ENCODE measurements at regions not wholly inside any gene's neighbourhood (a gene's known extent, or its start where the extent isn't known, plus 50 kb on each side); places are given as distances from the start of the nearest gene placed in this dataset.

DNA sequence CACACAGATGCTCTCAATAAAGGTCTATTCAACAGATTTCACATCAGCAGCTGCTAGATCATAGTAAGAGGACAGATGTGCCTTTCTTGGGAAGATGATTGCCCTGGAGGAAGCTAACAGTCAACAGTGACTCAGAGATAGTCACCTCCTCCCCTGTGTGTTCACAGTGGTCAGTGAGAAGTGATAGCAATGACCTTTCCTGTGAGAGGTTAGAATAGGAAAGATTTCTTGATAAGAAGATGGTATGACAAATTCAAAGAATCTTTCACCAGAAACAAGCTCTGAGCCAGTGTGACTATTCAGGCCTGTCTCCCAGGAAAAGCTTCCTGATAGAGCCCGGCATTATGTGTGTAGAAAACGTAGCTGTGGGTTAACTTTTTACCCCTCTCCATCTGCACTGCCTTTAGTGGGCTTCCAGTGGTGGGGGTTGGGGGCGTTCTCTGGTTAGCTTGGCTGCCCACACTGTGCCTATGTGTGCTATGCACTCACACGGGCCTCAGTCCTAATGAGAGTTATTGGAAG is 66.4 kb upstream of the ARHGAP5 start:
- no peak for TF ChIP-seq ZNF70 (CRISPR knock-in tag; IDR thresholded peaks at IDR 0.05)
- no peak for TF ChIP-seq PPARA (CRISPR knock-in tag; IDR thresholded peaks at IDR 0.05; ENCODE audit: borderline replicate concordance)
- TF ChIP-seq, protein P1, sequence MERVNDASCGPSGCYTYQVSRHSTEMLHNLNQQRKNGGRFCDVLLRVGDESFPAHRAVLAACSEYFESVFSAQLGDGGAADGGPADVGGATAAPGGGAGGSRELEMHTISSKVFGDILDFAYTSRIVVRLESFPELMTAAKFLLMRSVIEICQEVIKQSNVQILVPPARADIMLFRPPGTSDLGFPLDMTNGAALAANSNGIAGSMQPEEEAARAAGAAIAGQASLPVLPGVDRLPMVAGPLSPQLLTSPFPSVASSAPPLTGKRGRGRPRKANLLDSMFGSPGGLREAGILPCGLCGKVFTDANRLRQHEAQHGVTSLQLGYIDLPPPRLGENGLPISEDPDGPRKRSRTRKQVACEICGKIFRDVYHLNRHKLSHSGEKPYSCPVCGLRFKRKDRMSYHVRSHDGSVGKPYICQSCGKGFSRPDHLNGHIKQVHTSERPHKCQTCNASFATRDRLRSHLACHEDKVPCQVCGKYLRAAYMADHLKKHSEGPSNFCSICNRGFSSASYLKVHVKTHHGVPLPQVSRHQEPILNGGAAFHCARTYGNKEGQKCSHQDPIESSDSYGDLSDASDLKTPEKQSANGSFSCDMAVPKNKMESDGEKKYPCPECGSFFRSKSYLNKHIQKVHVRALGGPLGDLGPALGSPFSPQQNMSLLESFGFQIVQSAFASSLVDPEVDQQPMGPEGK (CRISPR knock-in tag; IDR thresholded peaks at IDR 0.05; ENCODE audit: borderline replicate concordance), result no peak
- no peak for TF ChIP-seq TOX (CRISPR knock-in tag; IDR thresholded peaks at IDR 0.05; ENCODE audit: borderline replicate concordance)
- no peak for TF ChIP-seq SNAI2 (CRISPR knock-in tag; IDR thresholded peaks at IDR 0.05)
- TF ChIP-seq, protein P2, sequence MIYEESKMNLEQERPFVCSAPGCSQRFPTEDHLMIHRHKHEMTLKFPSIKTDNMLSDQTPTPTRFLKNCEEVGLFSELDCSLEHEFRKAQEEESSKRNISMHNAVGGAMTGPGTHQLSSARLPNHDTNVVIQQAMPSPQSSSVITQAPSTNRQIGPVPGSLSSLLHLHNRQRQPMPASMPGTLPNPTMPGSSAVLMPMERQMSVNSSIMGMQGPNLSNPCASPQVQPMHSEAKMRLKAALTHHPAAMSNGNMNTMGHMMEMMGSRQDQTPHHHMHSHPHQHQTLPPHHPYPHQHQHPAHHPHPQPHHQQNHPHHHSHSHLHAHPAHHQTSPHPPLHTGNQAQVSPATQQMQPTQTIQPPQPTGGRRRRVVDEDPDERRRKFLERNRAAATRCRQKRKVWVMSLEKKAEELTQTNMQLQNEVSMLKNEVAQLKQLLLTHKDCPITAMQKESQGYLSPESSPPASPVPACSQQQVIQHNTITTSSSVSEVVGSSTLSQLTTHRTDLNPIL (CRISPR knock-in tag; IDR thresholded peaks at IDR 0.05; ENCODE audit: low read depth), result no peak
- no peak for TF ChIP-seq ESRRG (CRISPR knock-in tag; IDR thresholded peaks at IDR 0.05)
- TF ChIP-seq ISL1 (CRISPR knock-in tag; IDR thresholded peaks at IDR 0.05), result no peak
- TF ChIP-seq GLIS3 (CRISPR knock-in tag; IDR thresholded peaks at IDR 0.05), result no peak
- TF ChIP-seq TCF4 (CRISPR knock-in tag; IDR thresholded peaks at IDR 0.05; ENCODE audit: borderline replicate concordance), result no peak; the same call in 1 of the 2 replicates
